Hindlimb muscle (tissue), 1 donor: ENCODE measurements at regions not wholly inside any gene's neighbourhood (a gene's known extent, or its start where the extent isn't known, plus 50 kb on each side); places are given as distances from the start of the nearest gene placed in this dataset.
"Not testable (repeated sequence)": the region's sequence is repeated elsewhere in the genome, so short reads cannot be mapped to it uniquely, and the experiment has no call there.

Source experiments
- DNase-seq: peaks from one replicate; pipeline ENCODE4 v3.0.0-alpha.2; 2013

- DNase-seq, result no peak
These were observed 440.1 kb downstream of the EFNB2 start for GRCh38 chr13:106095406-106095805.

GRCh38 chr13:106090001-106090400, 445.5 kb downstream of the EFNB2 start:
- DNase-seq, result no peak

GRCh38 chr13:106089261-106089980, 446.0 kb downstream of the EFNB2 start:
- DNase-seq, result no peak

- no peak for DNase-seq
These were observed 447.4 kb downstream of the EFNB2 start for GRCh38 chr13:106088085-106088484.

- no peak for DNase-seq
These were observed 448.3 kb downstream of the EFNB2 start for GRCh38 chr13:106087201-106087600.

GRCh38 chr13:106083620-106084350, 451.7 kb downstream of the EFNB2 start:
- DNase-seq, result no peak

- DNase-seq, result not testable (repeated sequence)
These were observed 454.2 kb downstream of the EFNB2 start for GRCh38 chr13:106081221-106081620.

- DNase-seq, result no peak
These were observed 457.3 kb downstream of the EFNB2 start for GRCh38 chr13:106078191-106078590.

GRCh38 chr13:106077017-106077416, 458.4 kb downstream of the EFNB2 start:
- no peak for DNase-seq

GRCh38 chr13:106072014-106072413, 463.4 kb downstream of the EFNB2 start:
- DNase-seq, result no peak

- no peak for DNase-seq
These were observed 471.7 kb downstream of the EFNB2 start for GRCh38 chr13:106063591-106064313.

- DNase-seq, result no peak
These were observed 473.7 kb downstream of the EFNB2 start for GRCh38 chr13:106061781-106062180.

GRCh38 chr13:106056851-106057250, 478.6 kb downstream of the EFNB2 start:
- no peak for DNase-seq

GRCh38 chr13:106052200-106052767, 483.2 kb downstream of the EFNB2 start:
- DNase-seq, result no peak

GRCh38 chr13:106049171-106049570, 486.3 kb downstream of the EFNB2 start:
- no peak for DNase-seq

GRCh38 chr13:106048386-106048785, 487.1 kb downstream of the EFNB2 start:
- DNase-seq, result no peak

- DNase-seq, result no peak
These were observed 487.6 kb downstream of the EFNB2 start for GRCh38 chr13:106047859-106048258.

GRCh38 chr13:106042996-106043581, 492.4 kb downstream of the EFNB2 start:
- DNase-seq, result no peak

- DNase-seq, result no peak
These were observed 494.0 kb downstream of the EFNB2 start for GRCh38 chr13:106041445-106041844.

GRCh38 chr13:106038752-106039151, 496.7 kb downstream of the EFNB2 start:
- DNase-seq, result no peak

- no peak for DNase-seq
These were observed 498.6 kb downstream of the EFNB2 start for GRCh38 chr13:106036870-106037269.

GRCh38 chr13:106034201-106034600, 501.3 kb downstream of the EFNB2 start:
- no peak for DNase-seq

GRCh38 chr13:106033659-106034058, 501.8 kb downstream of the EFNB2 start:
- peak; percentile 40 for DNase-seq
